ENCODE measurements at regions not wholly inside any gene's neighbourhood (a gene's known extent, or its start where the extent isn't known, plus 50 kb on each side); places are given as distances from the start of the nearest gene placed in this dataset.

DNA sequence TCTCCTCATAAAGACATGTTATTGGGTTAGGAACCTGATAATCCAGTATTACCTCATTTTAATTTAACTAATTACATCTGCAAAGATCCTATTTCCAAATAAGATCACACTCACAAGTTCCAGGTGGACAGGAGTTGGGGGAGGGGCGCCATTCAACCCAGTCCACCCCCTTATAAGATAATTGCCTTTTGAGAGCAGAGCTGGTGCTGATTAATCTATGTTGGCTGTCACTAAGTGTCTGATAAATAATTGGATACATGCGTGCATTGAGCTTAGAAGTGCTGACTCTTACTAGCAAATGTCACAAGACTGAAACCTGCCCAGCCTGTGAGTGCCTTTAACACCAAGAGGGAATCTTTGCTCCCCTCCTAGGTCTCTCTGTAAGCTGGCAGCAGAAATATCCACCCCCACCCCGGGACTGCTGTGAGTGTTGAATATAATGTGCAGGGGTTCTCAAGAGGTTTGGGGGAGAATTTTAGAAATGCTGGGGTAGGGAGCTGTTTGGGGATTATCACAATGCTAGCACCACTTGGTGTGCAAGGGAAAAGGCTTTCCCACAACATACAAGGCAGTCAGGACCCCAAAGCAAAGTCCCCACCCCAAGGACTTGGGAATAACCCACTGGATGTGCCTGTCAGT lies 87.5 kb downstream of the ANKRD60 start:
- TF ChIP-seq, protein P1, sequence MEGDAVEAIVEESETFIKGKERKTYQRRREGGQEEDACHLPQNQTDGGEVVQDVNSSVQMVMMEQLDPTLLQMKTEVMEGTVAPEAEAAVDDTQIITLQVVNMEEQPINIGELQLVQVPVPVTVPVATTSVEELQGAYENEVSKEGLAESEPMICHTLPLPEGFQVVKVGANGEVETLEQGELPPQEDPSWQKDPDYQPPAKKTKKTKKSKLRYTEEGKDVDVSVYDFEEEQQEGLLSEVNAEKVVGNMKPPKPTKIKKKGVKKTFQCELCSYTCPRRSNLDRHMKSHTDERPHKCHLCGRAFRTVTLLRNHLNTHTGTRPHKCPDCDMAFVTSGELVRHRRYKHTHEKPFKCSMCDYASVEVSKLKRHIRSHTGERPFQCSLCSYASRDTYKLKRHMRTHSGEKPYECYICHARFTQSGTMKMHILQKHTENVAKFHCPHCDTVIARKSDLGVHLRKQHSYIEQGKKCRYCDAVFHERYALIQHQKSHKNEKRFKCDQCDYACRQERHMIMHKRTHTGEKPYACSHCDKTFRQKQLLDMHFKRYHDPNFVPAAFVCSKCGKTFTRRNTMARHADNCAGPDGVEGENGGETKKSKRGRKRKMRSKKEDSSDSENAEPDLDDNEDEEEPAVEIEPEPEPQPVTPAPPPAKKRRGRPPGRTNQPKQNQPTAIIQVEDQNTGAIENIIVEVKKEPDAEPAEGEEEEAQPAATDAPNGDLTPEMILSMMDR (IDR thresholded peaks at IDR 0.05) = no peak
- no peak for TF ChIP-seq POLR2A (IDR thresholded peaks at IDR 0.05)
